ENCODE measurements at regions not wholly inside any gene's neighbourhood (a gene's known extent, or its start where the extent isn't known, plus 50 kb on each side); places are given as distances from the start of the nearest gene placed in this dataset.

GRCh38 chr6:9620263-9620662 lies 794.6 kb downstream of the TFAP2A start:
- CTCF ChIA-PET, result no interaction called here
- Histone ChIP-seq H3K27me3 (ENCODE audit: control insufficient read depth, insufficient read depth, low read length) (no peaks in the 10 kb centered on the region), H3K9me3 (ENCODE audit: control insufficient read depth, insufficient read depth, low read length) (peaks cover 4% of the 10 kb centered on the region; the same call in 1 of the 2 replicates), H3K27ac (ENCODE audit: low read depth, low read length) (no peak overlapping the region), H3K4me3 (ENCODE audit: low read depth, low read length) (no peak overlapping the region)
- no peak for DNase-seq (ENCODE audit: low read depth, low spot score)
- TF ChIP-seq CTCF (IDR thresholded peaks at IDR 0.05; ENCODE audit: low read depth, low read length), result no peak
- POLR2A ChIA-PET, result interaction anchor here (0.6 kb wide), 1 partner anchor 60 kb away, joined by 3 read pairs; no protein-coding TSS in a partner anchor

GRCh38 chr6:9614778-9615177 lies 800.1 kb downstream of the TFAP2A start:
- Histone ChIP-seq H3K27me3 (ENCODE audit: control insufficient read depth, insufficient read depth, low read length) (no peaks in the 10 kb centered on the region), H3K27ac (ENCODE audit: low read depth, low read length) (no peak overlapping the region), H3K4me3 (ENCODE audit: low read depth, low read length) (no peak overlapping the region), H3K9me3 (ENCODE audit: control insufficient read depth, insufficient read depth, low read length) (peaks cover 4% of the 10 kb centered on the region; the same call in 1 of the 2 replicates)
- ChIA-PET CTCF (no interaction called here), POLR2A (no interaction called here)
- TF ChIP-seq CTCF (IDR thresholded peaks at IDR 0.05; ENCODE audit: low read depth, low read length), result no peak
- no peak for DNase-seq (ENCODE audit: low read depth, low spot score)

- Histone ChIP-seq H3K27ac (ENCODE audit: low read depth, low read length) (no peak overlapping the region), H3K9me3 (ENCODE audit: control insufficient read depth, insufficient read depth, low read length) (no peaks in the 10 kb centered on the region), H3K4me3 (ENCODE audit: low read depth, low read length) (no peak overlapping the region), H3K27me3 (ENCODE audit: control insufficient read depth, insufficient read depth, low read length) (no peaks in the 10 kb centered on the region)
- no peak for DNase-seq (ENCODE audit: low read depth, low spot score)
- POLR2A ChIA-PET, result no interaction called here
- no peak for TF ChIP-seq CTCF (IDR thresholded peaks at IDR 0.05; ENCODE audit: low read depth, low read length)
- CTCF ChIA-PET, result no interaction called here
Observed at GRCh38 chr6:9612489-9612888, 802.4 kb downstream of the TFAP2A start.

GRCh38 chr6:9610620-9611415 lies 804.1 kb downstream of the TFAP2A start:
- ChIA-PET POLR2A (interaction anchor here (0.7 kb wide), 1 partner anchor 35 kb away, joined by 4 read pairs; no protein-coding TSS in a partner anchor), CTCF (interaction anchor here (0.6 to 0.8 kb wide), 4 partner anchors 113 to 1471 kb away, joined by 3 to 8 read pairs (median 4); no protein-coding TSS in a partner anchor)
- no peaks in the 10 kb centered on the region for H3K27me3 ChIP-seq (ENCODE audit: control insufficient read depth, insufficient read depth, low read length)
- no peak overlapping the region for H3K4me3 ChIP-seq (ENCODE audit: low read depth, low read length)
- no peak for DNase-seq (ENCODE audit: low read depth, low spot score)
- no peak overlapping the region for H3K27ac ChIP-seq (ENCODE audit: low read depth, low read length)
- no peaks in the 10 kb centered on the region for H3K9me3 ChIP-seq (ENCODE audit: control insufficient read depth, insufficient read depth, low read length)
- TF ChIP-seq CTCF (IDR thresholded peaks at IDR 0.05; ENCODE audit: low read depth, low read length), result no peak

DNA sequence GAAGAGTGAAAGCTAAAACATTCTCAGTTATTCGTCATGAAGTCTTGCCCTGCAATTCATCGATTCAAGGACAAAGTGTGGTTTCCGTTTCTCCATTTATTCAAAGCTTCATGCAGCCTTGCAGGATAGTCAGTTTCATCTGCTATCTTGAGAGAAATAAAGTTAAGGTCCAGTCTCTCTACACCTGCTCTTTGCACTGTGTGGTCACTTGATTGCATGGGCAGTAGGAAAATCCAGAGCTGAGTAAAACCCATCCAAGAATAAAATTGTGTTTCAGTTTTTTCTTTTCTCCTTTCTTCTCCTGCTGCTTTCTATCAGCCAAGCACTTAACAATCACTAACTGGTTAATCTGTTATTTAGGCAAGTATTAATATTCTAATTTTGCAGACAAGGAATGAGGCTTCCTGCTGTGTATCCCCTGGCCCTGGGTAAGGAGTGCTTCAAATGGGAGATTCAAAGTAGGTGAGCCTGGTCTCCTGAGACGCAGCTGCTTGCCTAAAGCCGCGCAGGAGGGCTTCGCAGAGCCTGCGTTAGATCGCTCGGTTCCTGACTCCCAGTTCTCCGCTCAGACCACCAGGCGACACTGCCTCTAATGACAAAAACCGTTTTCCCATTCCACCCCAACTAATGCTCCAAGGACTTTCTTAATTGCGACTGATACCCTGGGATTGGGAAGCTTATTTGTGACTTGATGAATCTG lies 808.3 kb downstream of the TFAP2A start:
- ChIA-PET POLR2A (no interaction called here), CTCF (no interaction called here)
- Histone ChIP-seq H3K27ac (ENCODE audit: low read depth, low read length) (no peak overlapping the region), H3K27me3 (ENCODE audit: control insufficient read depth, insufficient read depth, low read length) (no peaks in the 10 kb centered on the region), H3K4me3 (ENCODE audit: low read depth, low read length) (no peak overlapping the region), H3K9me3 (ENCODE audit: control insufficient read depth, insufficient read depth, low read length) (no peaks in the 10 kb centered on the region)
- TF ChIP-seq CTCF (IDR thresholded peaks at IDR 0.05; ENCODE audit: low read depth, low read length), result no peak
- DNase-seq (ENCODE audit: low read depth, low spot score), result no peak
